NOMO-1 treated with dmso at 0.1 percent for 144 hours (cell line): ENCODE measurements at regions not wholly inside any gene's neighbourhood (a gene's known extent, or its start where the extent isn't known, plus 50 kb on each side); places are given as distances from the start of the nearest gene placed in this dataset.

ENCODE experiments used
- DNase-seq: peaks from one replicate; lab custom pipeline; 2025; ENCODE audit not compliant: unreplicated experiment; lab: John Stamatoyannopoulos, UW

DNA sequence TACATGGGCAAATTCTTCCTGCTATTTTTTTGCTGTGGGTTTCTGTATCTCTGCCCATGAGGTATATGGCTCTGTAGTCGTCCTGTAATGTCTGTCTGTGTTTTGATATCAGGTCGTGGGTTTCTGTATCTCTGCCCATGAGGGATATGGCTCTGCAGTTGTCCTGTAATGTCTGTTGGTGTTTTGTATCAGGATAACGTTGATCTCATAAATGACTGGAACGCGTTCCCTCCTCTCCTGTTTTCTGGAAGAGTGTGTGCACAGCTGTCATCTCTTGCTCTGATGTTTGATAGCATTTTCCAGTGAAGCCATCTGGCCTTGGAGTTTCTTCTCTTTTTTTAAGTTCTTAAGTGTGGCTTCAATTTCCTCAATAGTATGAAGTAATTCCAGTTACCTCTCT lies 57.2 kb downstream of the SOX1 start:
- no peak for DNase-seq

DNA sequence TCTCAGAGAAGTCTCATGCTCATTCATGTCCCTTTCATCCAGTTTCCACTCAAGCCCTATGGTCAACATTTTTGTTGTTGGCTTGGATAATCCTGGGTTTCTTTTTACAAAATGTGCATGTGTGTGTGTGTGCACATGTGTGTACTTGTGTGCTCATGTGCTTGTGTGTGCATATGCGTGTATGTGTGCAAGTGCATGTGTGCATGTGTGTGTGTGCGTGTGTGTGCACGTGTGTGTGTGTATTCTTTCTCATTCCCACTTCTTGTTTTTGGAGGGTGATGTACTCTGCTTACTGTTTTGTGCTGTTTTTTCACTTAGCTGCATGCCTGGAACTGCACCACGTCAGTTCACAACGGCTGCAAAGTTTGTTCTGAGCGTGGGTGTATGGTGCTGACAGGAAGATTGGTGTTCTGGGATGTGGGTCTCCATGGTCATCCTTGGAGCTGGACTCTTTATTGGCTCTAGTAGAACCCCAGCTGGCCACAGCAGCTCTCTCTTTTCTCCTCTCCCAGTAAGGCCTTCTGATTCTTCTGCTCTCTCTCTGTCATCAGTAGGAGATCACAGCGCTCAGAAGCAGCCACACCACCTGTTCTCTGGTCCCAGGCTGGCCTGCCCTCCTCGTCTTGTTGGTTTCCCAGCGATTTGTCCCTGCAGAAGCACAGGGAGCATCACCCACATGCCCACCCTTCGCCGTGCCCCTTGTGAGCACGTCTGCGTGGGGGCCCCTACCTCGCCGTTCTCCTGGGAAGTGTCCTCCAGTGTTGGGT lies 60.8 kb downstream of the SOX1 start:
- DNase-seq: no peak

GRCh38 chr13:112128331-112128610 lies 61.3 kb downstream of the SOX1 start:
- DNase-seq: no peak

DNA sequence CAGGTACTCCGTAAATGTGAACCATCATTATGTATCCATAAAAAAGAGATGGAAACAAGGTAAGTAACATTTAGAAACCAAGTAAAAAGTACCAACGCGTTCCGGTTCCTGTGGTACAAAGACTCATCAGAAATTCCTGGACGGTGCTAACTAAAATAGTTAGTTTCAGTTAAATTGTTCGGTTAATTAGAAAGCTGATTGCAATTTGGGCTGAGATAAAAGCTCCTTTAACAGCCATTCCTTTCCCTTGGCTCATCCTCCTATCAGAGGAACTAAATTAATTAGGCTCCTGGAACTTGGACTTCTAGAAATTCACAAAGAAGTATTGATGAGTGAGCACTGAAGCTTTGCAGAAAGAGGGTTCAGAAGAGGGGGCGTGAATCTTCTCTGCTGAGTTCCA lies 63.5 kb downstream of the SOX1 start:
- DNase-seq: no peak

- DNase-seq: no peak
Measured at GRCh38 chr13:112131081-112131712, 64.2 kb downstream of the SOX1 start.

GRCh38 chr13:112131713-112132113 lies 64.8 kb downstream of the SOX1 start:
- DNase-seq: no peak

DNA sequence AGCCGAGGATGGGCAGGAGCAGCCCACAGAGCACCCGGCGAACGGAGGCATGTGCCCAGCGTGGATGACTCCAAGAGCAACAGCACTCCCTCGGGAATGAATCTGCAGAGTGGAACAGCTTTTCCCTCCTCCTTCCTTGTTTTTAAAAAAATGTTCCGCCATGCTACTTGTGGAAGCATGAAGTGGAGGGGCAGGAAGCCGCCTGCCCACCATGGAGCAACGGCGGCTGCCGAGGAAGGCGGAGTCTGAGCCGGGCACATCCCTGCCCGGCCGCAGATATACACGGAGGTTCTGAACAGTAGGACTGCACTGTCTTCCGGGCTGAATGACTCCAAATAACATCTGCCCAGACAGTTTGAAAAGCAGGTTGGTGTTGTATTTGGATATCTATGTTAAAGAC lies 65.2 kb downstream of the SOX1 start:
- DNase-seq: no peak

DNA sequence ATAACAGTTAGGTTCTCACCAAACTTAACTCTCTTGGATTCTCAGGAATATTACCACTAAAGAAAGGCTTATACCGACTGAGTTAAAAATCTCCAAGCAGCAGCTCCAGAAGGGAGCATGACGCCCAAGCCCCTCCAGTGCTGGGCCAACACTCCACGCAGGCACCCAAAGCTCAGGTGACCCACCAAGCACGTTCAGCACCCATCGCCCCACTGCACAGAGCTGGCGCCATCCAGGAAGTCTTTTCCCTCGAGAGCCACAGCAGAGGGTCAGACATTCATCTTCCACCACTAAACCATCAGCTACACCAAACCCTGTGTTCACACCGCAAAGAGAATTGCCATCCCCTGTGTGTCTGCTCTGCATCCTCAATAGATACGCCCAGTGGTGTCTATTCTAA lies 65.7 kb downstream of the SOX1 start:
- no peak for DNase-seq

DNA sequence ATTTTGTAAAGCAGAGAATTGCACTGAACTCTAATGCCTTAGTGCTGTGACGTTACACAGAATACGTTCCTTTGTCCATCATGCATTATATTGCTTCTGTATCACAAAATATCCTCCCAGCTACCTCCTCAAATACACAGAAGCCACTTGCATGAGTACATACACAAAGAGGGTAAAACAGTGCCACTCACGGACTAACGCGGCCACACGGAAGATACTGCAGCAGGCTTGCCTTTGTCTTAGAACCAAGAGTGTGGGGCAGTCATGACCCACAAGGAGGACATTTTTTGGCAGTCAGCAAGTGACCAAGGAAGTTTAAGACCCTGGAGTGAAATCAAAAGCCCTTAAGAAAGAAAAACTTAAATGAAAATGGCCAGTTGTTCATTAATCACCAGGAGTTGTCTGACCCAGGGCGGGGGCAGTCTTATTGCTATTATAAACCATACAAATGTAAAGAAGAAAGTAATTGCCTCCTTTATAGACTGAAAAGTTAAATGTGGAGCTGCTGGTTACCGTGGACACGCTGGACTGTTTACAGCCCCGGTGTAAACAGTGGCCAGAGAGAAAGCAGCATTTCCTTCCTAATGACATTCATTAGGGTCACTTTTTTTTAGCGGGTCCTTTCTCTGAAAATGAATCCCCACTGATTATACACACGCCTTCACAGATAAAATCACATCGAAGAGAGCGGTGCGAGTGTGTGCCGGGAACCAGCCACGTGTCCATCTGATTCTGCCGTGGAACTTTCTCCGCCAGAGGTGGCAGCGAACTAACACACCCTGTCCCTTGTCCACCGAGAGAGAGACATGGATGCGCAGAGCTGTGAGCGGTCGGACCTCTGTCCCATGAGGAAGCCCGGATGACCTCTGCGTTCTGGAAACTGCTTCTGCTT lies 66.8 kb downstream of the SOX1 start:
- no peak for DNase-seq

DNA sequence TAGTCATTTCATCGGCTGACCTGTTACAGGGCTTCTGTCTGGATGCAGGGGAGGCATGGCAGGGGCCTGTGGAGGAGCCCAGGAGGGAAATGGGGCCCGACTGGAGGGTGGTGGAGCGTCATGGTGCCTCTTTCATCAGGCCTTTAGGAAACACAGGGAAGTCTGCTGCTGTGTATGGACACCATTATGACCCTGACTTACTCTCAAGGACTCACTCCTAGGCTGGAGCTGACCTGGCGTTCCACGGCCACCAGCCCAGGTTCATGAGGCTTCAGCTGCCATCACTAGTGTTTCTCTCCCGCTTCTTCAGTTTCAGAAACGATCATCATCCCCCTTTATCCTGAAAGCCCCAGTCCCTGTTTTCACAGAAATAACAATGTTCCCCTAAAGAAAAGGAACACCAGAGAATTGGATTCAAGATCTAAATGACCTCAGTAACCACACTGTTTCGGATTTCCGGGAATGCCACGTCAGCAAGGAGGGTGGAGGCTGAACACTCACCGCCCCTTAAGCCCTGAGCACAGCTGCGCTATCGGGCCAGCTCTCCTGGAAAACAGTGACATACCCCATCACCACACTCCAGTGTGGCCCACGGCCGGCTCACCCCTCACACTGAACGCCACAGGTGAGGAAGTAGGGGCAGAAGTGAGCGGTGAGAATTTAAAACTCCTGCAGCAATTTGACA lies 67.6 kb downstream of the SOX1 start:
- DNase-seq: no peak

- no peak for DNase-seq
Measured at GRCh38 chr13:112136095-112136494, 69.1 kb downstream of the SOX1 start.

GRCh38 chr13:112137144-112137543 lies 70.2 kb downstream of the SOX1 start:
- no peak for DNase-seq

GRCh38 chr13:112140366-112140765 lies 73.4 kb downstream of the SOX1 start:
- DNase-seq: no peak

DNA sequence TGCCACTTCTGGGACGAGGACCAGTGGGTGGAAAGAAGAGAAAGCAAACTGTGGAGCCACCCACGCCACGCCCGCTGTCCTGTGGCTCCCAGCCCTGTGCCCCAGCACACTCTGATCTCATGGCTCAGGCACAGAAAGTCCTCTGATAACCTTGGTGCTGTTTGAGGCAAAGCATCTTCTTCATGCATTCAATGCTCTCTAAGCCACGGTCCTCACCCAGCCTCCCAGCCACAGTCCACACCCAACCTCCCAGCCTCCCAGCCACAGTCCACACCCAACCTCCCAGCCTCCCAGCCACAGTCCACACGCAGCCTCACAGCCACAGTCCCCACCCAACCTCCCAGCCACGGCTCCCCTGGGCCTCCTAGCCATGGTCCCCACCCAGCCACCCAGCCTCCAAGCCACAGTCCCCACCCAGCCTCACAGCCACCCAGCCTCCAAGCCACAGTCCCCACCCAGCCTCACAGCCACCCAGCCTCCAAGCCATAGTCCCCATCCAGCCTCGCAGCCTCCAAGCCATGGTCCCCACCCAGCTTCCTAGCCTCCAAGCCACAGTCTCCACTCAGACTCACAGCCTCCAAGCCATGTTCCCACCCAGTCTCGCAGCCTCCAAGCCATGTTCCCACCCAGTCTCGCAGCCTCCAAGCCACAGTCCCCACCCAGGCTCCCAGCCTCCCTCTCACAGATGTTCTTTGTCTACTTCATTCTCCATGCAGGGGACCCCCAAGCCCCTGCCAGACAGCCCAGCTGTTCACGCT lies 74.9 kb downstream of the SOX1 start:
- DNase-seq: no peak

DNA sequence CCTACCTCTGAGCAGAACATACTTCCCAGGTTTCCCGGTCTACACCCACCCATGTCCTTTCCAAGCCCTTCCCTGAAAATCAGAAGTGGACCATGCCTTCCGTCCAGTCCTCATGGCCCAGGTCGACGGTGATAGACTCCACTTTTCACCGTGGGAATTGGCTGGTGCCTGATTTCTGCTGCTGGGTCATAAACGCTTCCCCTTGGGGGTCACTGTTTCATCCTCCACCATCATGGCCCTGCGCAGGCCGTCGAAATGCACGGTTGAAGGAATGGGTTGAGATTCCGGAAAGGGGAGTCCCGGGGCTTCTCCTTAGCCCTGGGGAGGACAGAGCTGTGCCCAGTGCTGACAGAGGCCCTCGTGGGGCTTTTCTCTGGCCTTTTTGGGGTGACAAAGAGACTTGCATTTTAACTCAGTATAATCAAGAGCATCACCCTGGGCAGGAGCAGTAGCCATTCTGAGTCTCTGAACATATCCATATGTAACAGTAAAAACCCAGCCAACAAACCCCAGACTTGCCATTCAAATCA lies 75.5 kb downstream of the SOX1 start:
- no peak for DNase-seq

GRCh38 chr13:112143046-112143752 lies 76.2 kb downstream of the SOX1 start:
- no peak for DNase-seq

GRCh38 chr13:112143753-112144615 lies 77.0 kb downstream of the SOX1 start:
- DNase-seq: no peak

GRCh38 chr13:112144616-112145550 lies 77.9 kb downstream of the SOX1 start:
- DNase-seq: no peak
